Suprapubic skin (tissue), 3 donors: ENCODE measurements at regions not wholly inside any gene's neighbourhood (a gene's known extent, or its start where the extent isn't known, plus 50 kb on each side); places are given as distances from the start of the nearest gene placed in this dataset.

ENCODE experiments used
- CTCF ChIP-seq, 2 donors: fragments of 200-600 bp in 1 of 2; fragments of 450-650 bp in 1 of 2; sonication (generic) in 1 of 2; IDR thresholded peaks; one replicate each; pipeline ENCODE4 v1.5.1; 2016 to 2019; ENCODE audit warnings: antibody characterized with exemption in 2 of 2, mild to moderate bottlenecking in 1 of 2, moderate library complexity in 1 of 2
- EP300 ChIP-seq: sonication (generic); formaldehyde crosslinking; IDR thresholded peaks from one replicate; pipeline ENCODE4 v1.6.1; 2017; ENCODE audit warnings: antibody characterized with exemption

- TF ChIP-seq CTCF (IDR thresholded peaks at IDR 0.05) (no peak), EP300 (no peak)
Observed at GRCh38 chr7:51757960-51758359, 441.4 kb upstream of the COBL start.
